Neural cell (in vitro differentiated cells): ENCODE measurements at regions not wholly inside any gene's neighbourhood (a gene's known extent, or its start where the extent isn't known, plus 50 kb on each side); places are given as distances from the start of the nearest gene placed in this dataset.

Source experiments
- CTCF ChIP-seq: fragments of 450-650 bp; IDR thresholded peaks from 2 replicates; pipeline ENCODE4 v1.5.1; 2014; ENCODE audit warnings: antibody characterized with exemption, mild to moderate bottlenecking, moderate library complexity; ENCODE audit not compliant: poor library complexity, severe bottlenecking
- EZH2 ChIP-seq: fragments of 200-600, 300-800 bp; shearing (Covaris generic), sonication (generic); IDR thresholded peaks from 2 replicates; pipeline ENCODE4 v1.6.1; 2014; ENCODE audit warnings: antibody characterized with exemption, low read length, borderline replicate concordance, mild to moderate bottlenecking; ENCODE audit not compliant: insufficient read depth, poor library complexity, severe bottlenecking
- MXI1 ChIP-seq: fragments of 450-650 bp; conservative IDR thresholded peaks from 2 replicates; pipeline ENCODE4 v1.6.1; 2014; ENCODE audit warnings: antibody characterized with exemption, mild to moderate bottlenecking; ENCODE audit not compliant: poor library complexity, severe bottlenecking
- POLR2AphosphoS5 ChIP-seq: IDR thresholded peaks from 2 replicates; pipeline ENCODE4 v1.6.1; 2012
- REST ChIP-seq: IDR thresholded peaks from 2 replicates; pipeline ENCODE4 v1.6.1; 2012; ENCODE audit warnings: borderline replicate concordance
- SMC3 ChIP-seq: fragments of 450-650 bp; conservative IDR thresholded peaks from 2 replicates; pipeline ENCODE4 v1.6.1; 2014; ENCODE audit warnings: antibody characterized with exemption, mild to moderate bottlenecking, moderate library complexity; ENCODE audit not compliant: poor library complexity
- TAF1 ChIP-seq: IDR thresholded peaks from 2 replicates; pipeline ENCODE4 v1.6.1; 2012; ENCODE audit warnings: low read depth

GRCh38 chr13:29936051-29936813, 85.8 kb upstream of the UBL3 start:
- TF ChIP-seq CTCF: no peak
- no peak for TF ChIP-seq TAF1
- no peak for TF ChIP-seq EZH2
- TF ChIP-seq MXI1: no peak
- no peak for TF ChIP-seq POLR2AphosphoS5
- no peak for TF ChIP-seq SMC3
- TF ChIP-seq REST: no peak
